SJCRH30 (cell line): ENCODE measurements at regions not wholly inside any gene's neighbourhood (a gene's known extent, or its start where the extent isn't known, plus 50 kb on each side); places are given as distances from the start of the nearest gene placed in this dataset.
"Not testable (repeated sequence)": the region's sequence is repeated elsewhere in the genome, so short reads cannot be mapped to it uniquely, and the experiment has no call there.

Experiments
- DNase-seq, 2 experiments: peaks; one replicate each; pipeline ENCODE4 v3.0.0-alpha.2; 2015 to 2020
- H3K27ac ChIP-seq: fragments of 250-450 bp; sonication (Bioruptor Pico); 2 replicates; pipeline ENCODE4 v1.5.1; 2020; ENCODE audit warnings: mild to moderate bottlenecking, moderate library complexity
- H3K27me3 ChIP-seq: fragments of 250-450 bp; sonication (Bioruptor Pico); 2 replicates; pipeline ENCODE4 v1.5.1; 2020; ENCODE audit warnings: mild to moderate bottlenecking, moderate library complexity
- H3K36me3 ChIP-seq: fragments of 250-450 bp; sonication (Bioruptor Pico); 2 replicates; pipeline ENCODE4 v1.5.1; 2020; ENCODE audit warnings: mild to moderate bottlenecking, moderate library complexity
- H3K4me1 ChIP-seq: fragments of 250-450 bp; sonication (Bioruptor Pico); 2 replicates; pipeline ENCODE4 v1.5.1; 2020; ENCODE audit warnings: mild to moderate bottlenecking, moderate library complexity
- H3K4me3 ChIP-seq: fragments of 250-450 bp; sonication (Bioruptor Pico); 2 replicates; pipeline ENCODE4 v1.5.1; 2020; ENCODE audit warnings: mild to moderate bottlenecking, moderate library complexity
- H3K9me3 ChIP-seq: fragments of 250-450 bp; sonication (Bioruptor Pico); replicated peaks from 2 replicates; pipeline ENCODE4 v1.5.1; 2020; ENCODE audit warnings: mild to moderate bottlenecking, moderate library complexity

DNA sequence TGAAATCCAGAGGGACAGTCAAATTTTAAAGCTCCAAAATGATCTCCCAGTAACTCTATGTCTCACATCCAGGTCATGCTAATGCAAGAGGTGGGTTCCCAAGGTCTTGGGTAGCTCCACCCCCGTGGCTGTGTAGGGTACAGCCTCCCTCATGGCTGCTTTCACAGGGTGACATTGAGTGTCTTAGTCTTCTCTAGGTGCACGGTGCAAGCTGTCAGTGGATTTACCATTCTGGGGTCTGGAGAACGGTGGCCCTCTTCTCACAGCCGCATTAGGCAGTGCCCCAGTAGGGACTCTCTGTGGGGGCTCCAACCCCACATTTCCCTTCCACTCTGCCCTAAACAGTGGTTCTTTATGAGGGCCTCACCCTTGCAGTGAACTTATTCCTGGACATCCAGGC is 640.0 kb upstream of the TPTE start:
- H3K4me1 ChIP-seq, H3K27ac ChIP-seq, H3K36me3 ChIP-seq, H3K9me3 ChIP-seq, H3K4me3 ChIP-seq, H3K27me3 ChIP-seq, DNase-seq: not testable (repeated sequence)

GRCh38 chr21:9883047-9883446 is 638.3 kb upstream of the TPTE start:
- not testable (repeated sequence) for H3K27me3 ChIP-seq, H3K4me3 ChIP-seq, H3K4me1 ChIP-seq, H3K36me3 ChIP-seq, DNase-seq, H3K27ac ChIP-seq, H3K9me3 ChIP-seq

DNA sequence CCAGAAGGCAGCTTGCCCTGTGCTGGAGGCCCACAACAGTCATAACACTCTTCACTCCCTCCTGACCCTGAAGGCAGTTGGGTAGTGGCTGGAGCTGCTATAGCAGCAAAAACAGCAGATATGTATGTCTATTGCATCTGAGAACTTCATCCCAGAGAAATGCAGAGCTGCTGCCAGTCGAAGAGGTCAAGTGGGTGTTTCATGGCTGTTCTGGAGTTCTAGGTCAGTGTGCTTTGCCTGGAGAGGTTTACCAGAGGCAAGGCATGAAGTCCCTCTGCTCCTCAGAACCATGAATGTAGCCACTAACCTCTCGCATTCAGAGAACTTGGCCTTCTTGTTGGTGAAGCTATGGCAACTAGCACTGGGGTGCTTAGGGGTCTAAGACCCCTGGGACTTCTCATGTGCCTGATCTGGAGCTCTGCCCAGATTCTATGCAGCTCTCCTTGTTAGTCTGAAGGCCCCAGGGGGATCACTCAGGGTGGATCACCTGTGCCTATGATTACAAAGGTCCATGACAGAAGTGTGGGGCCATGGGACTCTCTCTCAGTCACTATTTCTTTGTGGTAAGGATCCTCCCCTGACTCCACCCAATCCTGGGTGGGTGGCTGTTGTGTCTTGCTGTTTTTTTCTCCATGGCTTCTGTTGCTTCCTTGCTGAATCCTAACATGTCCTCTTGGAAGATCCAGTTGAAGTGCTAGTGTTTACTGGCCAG is 637.7 kb upstream of the TPTE start:
- H3K9me3 ChIP-seq, DNase-seq, H3K4me3 ChIP-seq, H3K27me3 ChIP-seq, H3K27ac ChIP-seq, H3K36me3 ChIP-seq, H3K4me1 ChIP-seq: not testable (repeated sequence)

DNA sequence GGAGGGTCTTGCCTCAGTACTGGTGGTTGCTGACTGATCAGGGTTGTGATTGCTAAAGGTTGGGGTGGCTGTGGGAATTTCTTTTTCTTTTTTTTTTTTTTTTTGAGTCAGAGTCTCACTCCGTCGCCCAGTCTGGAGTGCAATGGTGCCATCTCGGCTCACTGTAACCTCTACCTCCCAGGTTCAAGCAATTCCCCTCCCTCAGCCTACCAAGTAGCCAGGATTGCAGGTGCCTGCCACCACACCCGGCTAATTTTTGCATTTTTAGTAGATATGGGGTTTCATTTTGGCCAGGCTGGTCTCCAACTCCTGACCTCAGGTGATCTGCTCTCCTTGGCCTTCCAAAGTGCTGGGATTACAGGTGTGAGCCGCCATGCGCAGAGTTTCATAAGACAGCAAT is 632.9 kb upstream of the TPTE start:
- not testable (repeated sequence) for H3K4me3 ChIP-seq, H3K9me3 ChIP-seq, DNase-seq, H3K4me1 ChIP-seq, H3K27me3 ChIP-seq, H3K27ac ChIP-seq, H3K36me3 ChIP-seq

DNA sequence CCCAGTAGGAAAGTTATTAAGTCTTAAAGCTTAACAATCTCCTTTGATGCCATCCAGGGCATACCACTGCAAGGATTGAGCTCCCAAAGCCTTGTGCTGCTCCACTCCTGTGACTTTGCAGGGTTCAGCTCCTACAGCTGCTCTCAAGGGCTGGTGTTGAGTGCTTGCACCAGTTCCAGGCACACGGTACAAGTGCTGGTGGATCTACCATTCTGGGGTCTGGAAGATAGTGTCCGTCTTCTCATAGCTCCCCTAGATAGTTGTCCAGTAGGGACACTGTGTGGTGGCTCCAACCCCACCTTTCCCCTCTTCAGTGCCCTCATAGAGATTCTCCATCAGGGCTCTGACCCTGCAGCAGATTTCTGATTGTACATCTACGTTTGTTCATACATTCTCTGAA is 617.8 kb upstream of the TPTE start:
- H3K36me3 ChIP-seq, H3K27me3 ChIP-seq, H3K4me3 ChIP-seq, H3K4me1 ChIP-seq, DNase-seq, H3K27ac ChIP-seq, H3K9me3 ChIP-seq: not testable (repeated sequence)

- H3K9me3 ChIP-seq, H3K4me1 ChIP-seq, H3K36me3 ChIP-seq, DNase-seq, H3K27ac ChIP-seq, H3K4me3 ChIP-seq, H3K27me3 ChIP-seq: not testable (repeated sequence)
These were observed 607.2 kb upstream of the TPTE start for GRCh38 chr21:9914135-9914534.

- not testable (repeated sequence) for H3K36me3 ChIP-seq, H3K4me3 ChIP-seq, H3K4me1 ChIP-seq, H3K9me3 ChIP-seq, H3K27me3 ChIP-seq, H3K27ac ChIP-seq, DNase-seq
These were observed 601.9 kb upstream of the TPTE start for GRCh38 chr21:9919446-9919845.

DNA sequence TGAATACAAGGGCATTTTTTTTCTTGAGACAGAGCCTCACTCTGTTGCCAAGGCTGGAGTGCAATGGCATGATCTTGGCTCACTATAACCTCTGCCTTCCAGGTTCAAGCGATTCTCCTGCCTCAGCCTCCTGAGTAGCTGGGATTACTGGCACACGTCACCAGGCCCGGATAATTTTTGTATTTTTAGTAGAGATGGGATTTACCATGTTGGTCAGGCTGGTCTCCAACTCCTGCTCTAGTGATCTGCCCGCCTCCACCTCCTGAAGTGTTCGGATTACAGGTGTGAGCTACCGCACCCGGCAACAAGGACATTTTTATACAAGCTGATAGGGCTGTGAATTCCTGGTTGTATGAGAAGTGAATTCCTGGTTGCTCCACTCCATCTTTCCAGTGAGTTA is 577.7 kb upstream of the TPTE start:
- not testable (repeated sequence) for H3K4me3 ChIP-seq, H3K9me3 ChIP-seq, H3K27me3 ChIP-seq, H3K27ac ChIP-seq, DNase-seq, H3K4me1 ChIP-seq, H3K36me3 ChIP-seq

- H3K4me3 ChIP-seq, H3K27ac ChIP-seq, DNase-seq, H3K36me3 ChIP-seq, H3K27me3 ChIP-seq, H3K4me1 ChIP-seq, H3K9me3 ChIP-seq: not testable (repeated sequence)
These were observed 575.3 kb upstream of the TPTE start for GRCh38 chr21:9946057-9946456.

DNA sequence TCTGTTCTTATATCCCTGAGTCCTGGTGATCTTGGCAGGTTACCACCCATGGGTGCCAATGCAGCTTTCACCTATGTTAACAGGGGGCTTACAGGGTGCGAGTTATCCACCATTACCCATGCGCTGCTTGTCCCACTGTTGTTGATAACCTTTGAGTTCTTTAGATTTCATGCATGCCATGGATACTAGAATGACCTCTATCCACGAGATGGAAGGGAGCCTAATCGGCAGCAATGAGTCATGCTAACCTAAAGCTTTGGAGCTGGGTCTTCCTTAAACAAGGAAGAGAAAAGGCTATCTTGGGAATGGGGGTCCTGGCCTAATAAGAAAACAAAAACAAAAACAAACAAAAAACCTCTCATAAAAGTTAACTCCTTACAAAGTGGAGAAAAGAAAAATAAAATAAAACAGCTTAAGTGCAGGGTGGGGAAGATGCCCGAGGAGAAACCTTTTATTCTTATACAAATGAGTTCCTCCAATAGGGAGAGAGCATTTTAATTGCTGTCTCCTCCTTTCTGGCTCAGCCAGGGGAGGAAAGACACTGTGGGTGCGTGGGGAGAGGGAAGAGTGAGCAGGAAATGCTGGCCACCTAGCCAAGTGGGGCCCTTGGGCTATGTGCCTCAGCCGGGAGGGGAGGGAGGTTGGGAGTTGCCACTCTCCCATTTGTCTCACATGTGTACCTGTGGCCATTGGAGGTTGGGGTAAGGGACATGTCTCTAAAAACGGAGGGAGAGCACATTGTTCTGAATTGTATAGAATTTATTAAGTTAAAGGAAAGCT is 571.7 kb upstream of the TPTE start:
- not testable (repeated sequence) for H3K4me1 ChIP-seq, H3K9me3 ChIP-seq, H3K27me3 ChIP-seq, DNase-seq, H3K27ac ChIP-seq, H3K36me3 ChIP-seq, H3K4me3 ChIP-seq

GRCh38 chr21:9950363-9950762 is 571.0 kb upstream of the TPTE start:
- not testable (repeated sequence) for H3K4me1 ChIP-seq

DNA sequence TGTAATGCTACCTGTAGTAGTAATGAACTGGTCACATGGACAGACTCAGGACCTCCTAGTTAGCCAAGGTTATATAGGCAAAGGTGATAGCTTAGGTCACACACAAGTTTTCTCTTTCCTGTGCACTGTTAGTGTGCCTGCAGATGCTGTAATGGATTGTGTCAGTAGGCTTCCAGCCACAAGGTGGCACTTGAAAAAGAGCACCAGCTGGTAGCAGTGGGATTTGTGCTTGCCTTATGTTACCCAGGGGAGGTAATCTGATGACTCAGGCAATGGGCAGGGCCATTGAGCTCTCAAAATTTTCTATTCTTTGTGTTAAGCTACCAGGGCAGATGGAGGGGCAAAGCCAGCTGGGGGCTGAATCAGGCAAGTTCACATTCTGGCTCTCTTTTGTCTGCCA is 562.6 kb upstream of the TPTE start:
- DNase-seq, H3K36me3 ChIP-seq, H3K9me3 ChIP-seq, H3K4me3 ChIP-seq, H3K27me3 ChIP-seq, H3K27ac ChIP-seq, H3K4me1 ChIP-seq: not testable (repeated sequence)

More at GRCh38 chr21:9950363-9950762, 571.0 kb upstream of the TPTE start:
- H3K9me3 ChIP-seq, H3K27me3 ChIP-seq, H3K27ac ChIP-seq, H3K36me3 ChIP-seq, H3K4me3 ChIP-seq: not testable (repeated sequence)
- DNase-seq = peak in 1 of 2 experiments; percentile 9

DNA sequence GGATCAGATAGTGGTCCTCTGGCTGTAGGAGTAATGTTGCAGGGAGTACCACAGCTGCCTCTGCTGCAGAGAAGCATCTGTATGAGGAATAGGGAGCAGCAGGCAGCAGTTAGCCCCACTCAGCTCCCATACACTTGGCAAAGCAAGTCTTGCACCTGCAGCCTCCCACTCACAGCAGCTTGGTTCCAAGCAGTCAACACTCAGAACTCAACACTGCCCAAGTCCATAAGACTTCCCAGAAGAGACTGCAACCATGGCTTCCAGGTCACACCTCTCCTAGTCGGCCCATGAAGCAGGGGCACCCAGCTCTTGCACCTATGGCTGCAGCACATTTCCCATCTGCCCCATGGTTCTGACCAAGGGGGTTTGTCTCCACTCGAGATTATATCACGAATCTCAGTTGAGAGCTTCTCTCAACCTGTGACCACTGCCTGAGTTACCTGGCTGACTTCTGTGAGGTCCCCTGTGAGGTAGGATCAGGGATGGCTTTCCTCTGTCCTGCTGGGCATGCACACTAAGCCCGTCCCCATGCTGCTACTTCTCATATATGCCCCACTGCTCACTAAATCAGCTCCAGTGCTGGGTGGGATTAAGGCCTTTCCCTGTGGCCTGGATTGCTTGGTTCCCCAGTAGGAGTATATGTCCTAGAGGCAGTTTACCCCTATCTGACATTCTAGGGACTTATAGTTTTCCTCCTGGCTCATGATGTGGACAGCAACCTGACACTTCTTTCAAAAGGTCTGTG is 562.0 kb upstream of the TPTE start:
- not testable (repeated sequence) for H3K4me1 ChIP-seq, H3K9me3 ChIP-seq, H3K36me3 ChIP-seq, H3K27me3 ChIP-seq, DNase-seq, H3K4me3 ChIP-seq, H3K27ac ChIP-seq

GRCh38 chr21:9969399-9969798 is 552.0 kb upstream of the TPTE start:
- not testable (repeated sequence) for DNase-seq, H3K4me1 ChIP-seq, H3K4me3 ChIP-seq, H3K27ac ChIP-seq, H3K36me3 ChIP-seq, H3K9me3 ChIP-seq, H3K27me3 ChIP-seq

- not testable (repeated sequence) for H3K9me3 ChIP-seq, H3K36me3 ChIP-seq, H3K4me1 ChIP-seq, DNase-seq, H3K27me3 ChIP-seq, H3K4me3 ChIP-seq, H3K27ac ChIP-seq
These were observed 549.4 kb upstream of the TPTE start for GRCh38 chr21:9972018-9972417.
